ENCODE measurements at regions not wholly inside any gene's neighbourhood (a gene's known extent, or its start where the extent isn't known, plus 50 kb on each side); places are given as distances from the start of the nearest gene placed in this dataset.

DNA sequence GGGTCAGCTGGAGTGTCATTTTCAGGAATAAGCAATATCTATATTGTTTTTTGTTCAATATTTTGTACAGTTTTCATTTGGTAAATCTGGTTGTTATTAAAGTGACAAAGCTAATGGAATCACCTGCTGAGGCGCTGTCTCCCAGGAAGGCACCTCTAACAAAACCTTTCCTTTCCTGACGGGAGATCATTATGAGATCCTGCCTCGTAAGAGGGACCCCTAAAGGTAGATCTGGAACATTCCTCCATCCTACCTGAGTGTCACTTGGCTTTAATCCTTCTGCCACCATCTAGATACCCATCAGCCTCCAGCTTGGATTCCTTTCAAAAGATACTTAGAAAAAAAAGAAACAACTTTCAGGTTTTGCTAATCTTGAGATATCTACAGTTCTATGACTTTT lies 157.7 kb downstream of the FAT3 start:
- TF ChIP-seq, protein P1, sequence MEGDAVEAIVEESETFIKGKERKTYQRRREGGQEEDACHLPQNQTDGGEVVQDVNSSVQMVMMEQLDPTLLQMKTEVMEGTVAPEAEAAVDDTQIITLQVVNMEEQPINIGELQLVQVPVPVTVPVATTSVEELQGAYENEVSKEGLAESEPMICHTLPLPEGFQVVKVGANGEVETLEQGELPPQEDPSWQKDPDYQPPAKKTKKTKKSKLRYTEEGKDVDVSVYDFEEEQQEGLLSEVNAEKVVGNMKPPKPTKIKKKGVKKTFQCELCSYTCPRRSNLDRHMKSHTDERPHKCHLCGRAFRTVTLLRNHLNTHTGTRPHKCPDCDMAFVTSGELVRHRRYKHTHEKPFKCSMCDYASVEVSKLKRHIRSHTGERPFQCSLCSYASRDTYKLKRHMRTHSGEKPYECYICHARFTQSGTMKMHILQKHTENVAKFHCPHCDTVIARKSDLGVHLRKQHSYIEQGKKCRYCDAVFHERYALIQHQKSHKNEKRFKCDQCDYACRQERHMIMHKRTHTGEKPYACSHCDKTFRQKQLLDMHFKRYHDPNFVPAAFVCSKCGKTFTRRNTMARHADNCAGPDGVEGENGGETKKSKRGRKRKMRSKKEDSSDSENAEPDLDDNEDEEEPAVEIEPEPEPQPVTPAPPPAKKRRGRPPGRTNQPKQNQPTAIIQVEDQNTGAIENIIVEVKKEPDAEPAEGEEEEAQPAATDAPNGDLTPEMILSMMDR (IDR thresholded peaks at IDR 0.05): no peak
- no peak for TF ChIP-seq ZFX (IDR thresholded peaks at IDR 0.05; ENCODE audit: borderline replicate concordance)
